ENCODE measurements at regions not wholly inside any gene's neighbourhood (a gene's known extent, or its start where the extent isn't known, plus 50 kb on each side); places are given as distances from the start of the nearest gene placed in this dataset.

- H3K9me3 Mint-ChIP-seq, result no peaks in the 10 kb centered on the region
- intact Hi-C loops (cut with micrococcal nuclease), result no loop called here
- no peaks in the 10 kb centered on the region for H3K36me3 Mint-ChIP-seq (ENCODE audit: low read depth)
- H3K4me1 Mint-ChIP-seq (ENCODE audit: low read depth), result no peaks in the 10 kb centered on the region
- no peak overlapping the region for H3K27ac Mint-ChIP-seq
- H3K4me3 Mint-ChIP-seq, result no peak overlapping the region
- no peaks in the 10 kb centered on the region for H3K27me3 Mint-ChIP-seq
Observed at GRCh38 chr5:61800450-61800849, 468.4 kb downstream of the ZSWIM6 start.

GRCh38 chr5:61801174-61801573 is 469.1 kb downstream of the ZSWIM6 start:
- Mint-ChIP-seq H3K4me3 (no peak overlapping the region), H3K27ac (no peak overlapping the region), H3K9me3 (no peaks in the 10 kb centered on the region), H3K4me1 (ENCODE audit: low read depth) (no peaks in the 10 kb centered on the region), H3K36me3 (ENCODE audit: low read depth) (no peaks in the 10 kb centered on the region), H3K27me3 (no peaks in the 10 kb centered on the region)
- intact Hi-C loops (cut with micrococcal nuclease), result no loop called here

- Mint-ChIP-seq H3K4me1 (ENCODE audit: low read depth) (no peaks in the 10 kb centered on the region), H3K27me3 (no peaks in the 10 kb centered on the region), H3K27ac (no peak overlapping the region), H3K9me3 (no peaks in the 10 kb centered on the region), H3K4me3 (no peak overlapping the region), H3K36me3 (ENCODE audit: low read depth) (no peaks in the 10 kb centered on the region)
- intact Hi-C loops (cut with micrococcal nuclease), result no loop called here
Observed at GRCh38 chr5:61802456-61802855, 470.4 kb downstream of the ZSWIM6 start.

- Mint-ChIP-seq H3K4me3 (no peak overlapping the region), H3K36me3 (ENCODE audit: low read depth) (no peaks in the 10 kb centered on the region), H3K27ac (no peak overlapping the region), H3K9me3 (no peaks in the 10 kb centered on the region), H3K4me1 (ENCODE audit: low read depth) (no peaks in the 10 kb centered on the region), H3K27me3 (no peaks in the 10 kb centered on the region)
- intact Hi-C loops (cut with micrococcal nuclease), result no loop called here
Observed at GRCh38 chr5:61805101-61805500, 473.0 kb downstream of the ZSWIM6 start.

- no peaks in the 10 kb centered on the region for H3K9me3 Mint-ChIP-seq
- H3K36me3 Mint-ChIP-seq (ENCODE audit: low read depth), result no peaks in the 10 kb centered on the region
- no peak overlapping the region for H3K27ac Mint-ChIP-seq
- no peak overlapping the region for H3K4me3 Mint-ChIP-seq
- H3K4me1 Mint-ChIP-seq (ENCODE audit: low read depth), result no peaks in the 10 kb centered on the region
- no peaks in the 10 kb centered on the region for H3K27me3 Mint-ChIP-seq
- intact Hi-C loops (cut with micrococcal nuclease), result no loop called here
Observed at GRCh38 chr5:61806491-61807020, 474.5 kb downstream of the ZSWIM6 start.

GRCh38 chr5:61808091-61808490 is 476.0 kb downstream of the ZSWIM6 start:
- intact Hi-C loops (cut with micrococcal nuclease), result no loop called here
- H3K27ac Mint-ChIP-seq, result no peak overlapping the region

GRCh38 chr5:61808909-61809308 is 476.9 kb downstream of the ZSWIM6 start:
- intact Hi-C loops (cut with micrococcal nuclease), result no loop called here
- Mint-ChIP-seq H3K36me3 (ENCODE audit: low read depth) (no peaks in the 10 kb centered on the region), H3K27ac (no peak overlapping the region), H3K9me3 (no peaks in the 10 kb centered on the region), H3K4me3 (no peak overlapping the region), H3K4me1 (ENCODE audit: low read depth) (no peaks in the 10 kb centered on the region), H3K27me3 (peaks cover under 1% of the 10 kb centered on the region)

More at GRCh38 chr5:61808091-61808490, 476.0 kb downstream of the ZSWIM6 start:
- Mint-ChIP-seq H3K4me1 (ENCODE audit: low read depth) (no peaks in the 10 kb centered on the region), H3K27me3 (no peaks in the 10 kb centered on the region), H3K4me3 (no peak overlapping the region), H3K9me3 (no peaks in the 10 kb centered on the region), H3K36me3 (ENCODE audit: low read depth) (no peaks in the 10 kb centered on the region)

GRCh38 chr5:61809651-61810050 is 477.6 kb downstream of the ZSWIM6 start:
- Mint-ChIP-seq H3K4me3 (no peak overlapping the region), H3K27me3 (peaks cover 1% of the 10 kb centered on the region), H3K27ac (no peak overlapping the region), H3K36me3 (ENCODE audit: low read depth) (no peaks in the 10 kb centered on the region), H3K9me3 (no peaks in the 10 kb centered on the region), H3K4me1 (ENCODE audit: low read depth) (no peaks in the 10 kb centered on the region)
- intact Hi-C loops (cut with micrococcal nuclease), result no loop called here

GRCh38 chr5:61811052-61811451 is 479.0 kb downstream of the ZSWIM6 start:
- no peak overlapping the region for H3K4me3 Mint-ChIP-seq
- no peak overlapping the region for H3K27ac Mint-ChIP-seq
- H3K27me3 Mint-ChIP-seq, result peaks cover 1% of the 10 kb centered on the region
- intact Hi-C loops (cut with micrococcal nuclease), result no loop called here
- no peaks in the 10 kb centered on the region for H3K9me3 Mint-ChIP-seq
- no peaks in the 10 kb centered on the region for H3K36me3 Mint-ChIP-seq (ENCODE audit: low read depth)
- H3K4me1 Mint-ChIP-seq (ENCODE audit: low read depth), result no peaks in the 10 kb centered on the region

GRCh38 chr5:61813361-61813760 is 481.3 kb downstream of the ZSWIM6 start:
- Mint-ChIP-seq H3K36me3 (ENCODE audit: low read depth) (no peaks in the 10 kb centered on the region), H3K27me3 (peaks cover 1% of the 10 kb centered on the region), H3K27ac (no peak overlapping the region), H3K4me1 (ENCODE audit: low read depth) (no peaks in the 10 kb centered on the region), H3K9me3 (no peaks in the 10 kb centered on the region), H3K4me3 (no peak overlapping the region)
- intact Hi-C loops (cut with micrococcal nuclease), result no loop called here

GRCh38 chr5:61815339-61815738 is 483.3 kb downstream of the ZSWIM6 start:
- no peak overlapping the region for H3K27ac Mint-ChIP-seq
- intact Hi-C loops (cut with micrococcal nuclease), result no loop called here
- H3K9me3 Mint-ChIP-seq, result no peaks in the 10 kb centered on the region
- no peaks in the 10 kb centered on the region for H3K4me1 Mint-ChIP-seq (ENCODE audit: low read depth)
- H3K36me3 Mint-ChIP-seq (ENCODE audit: low read depth), result no peaks in the 10 kb centered on the region
- H3K27me3 Mint-ChIP-seq, result peaks cover 1% of the 10 kb centered on the region
- H3K4me3 Mint-ChIP-seq, result no peak overlapping the region

- no peaks in the 10 kb centered on the region for H3K36me3 Mint-ChIP-seq (ENCODE audit: low read depth)
- no peak overlapping the region for H3K4me3 Mint-ChIP-seq
- no peaks in the 10 kb centered on the region for H3K9me3 Mint-ChIP-seq
- H3K27ac Mint-ChIP-seq, result no peak overlapping the region
- no peaks in the 10 kb centered on the region for H3K4me1 Mint-ChIP-seq (ENCODE audit: low read depth)
- H3K27me3 Mint-ChIP-seq, result peaks cover 1% of the 10 kb centered on the region
- intact Hi-C loops (cut with micrococcal nuclease), result loop anchor here (2.0 kb wide), 1 partner anchor 761 kb away; no protein-coding TSS in a partner anchor
Observed at GRCh38 chr5:61816146-61816545, 484.1 kb downstream of the ZSWIM6 start.

- H3K27me3 Mint-ChIP-seq, result peaks cover 1% of the 10 kb centered on the region
- no peak overlapping the region for H3K27ac Mint-ChIP-seq
- H3K4me1 Mint-ChIP-seq (ENCODE audit: low read depth), result no peaks in the 10 kb centered on the region
- no peak overlapping the region for H3K4me3 Mint-ChIP-seq
- no peaks in the 10 kb centered on the region for H3K9me3 Mint-ChIP-seq
- H3K36me3 Mint-ChIP-seq (ENCODE audit: low read depth), result no peaks in the 10 kb centered on the region
- intact Hi-C loops (cut with micrococcal nuclease), result loop anchor here (2.0 kb wide), 1 partner anchor 762 kb away; no protein-coding TSS in a partner anchor
Observed at GRCh38 chr5:61816585-61817450, 484.8 kb downstream of the ZSWIM6 start.

- intact Hi-C loops (cut with micrococcal nuclease), result loop anchor here (2.0 kb wide), 1 partner anchor 763 kb away; no protein-coding TSS in a partner anchor
- Mint-ChIP-seq H3K4me1 (ENCODE audit: low read depth) (no peaks in the 10 kb centered on the region), H3K27me3 (peaks cover 1% of the 10 kb centered on the region), H3K36me3 (ENCODE audit: low read depth) (no peaks in the 10 kb centered on the region), H3K4me3 (no peak overlapping the region), H3K27ac (no peak overlapping the region), H3K9me3 (no peaks in the 10 kb centered on the region)
Observed at GRCh38 chr5:61817472-61818326, 485.6 kb downstream of the ZSWIM6 start.

All from dendritic cell treated with granulocyte-macrophage colony-stimulating factor and Interleukin-4, amounts not matched to agents 40 ng/mL and 50 ng/mL, for 4 days (primary cell).